SK-N-SH (cell line): ENCODE measurements at regions not wholly inside any gene's neighbourhood (a gene's known extent, or its start where the extent isn't known, plus 50 kb on each side); places are given as distances from the start of the nearest gene placed in this dataset.

Experiments
- CTCF ChIA-PET: fragments of 300-600, 350-600 bp; formaldehyde crosslinking; extraction: SDS; loops from one replicate; lab custom pipeline; 2021; lab: Yijun Ruan, JAX
- POLR2A ChIA-PET: fragments of 350-600 bp; sonication (Branson Sonifier 250); formaldehyde crosslinking; extraction: SDS; loops from one replicate; lab custom pipeline; 2020; ENCODE audit warnings: antibody characterized with exemption, inconsistent platforms; lab: Yijun Ruan, JAX
- DNase-seq: peaks from one replicate; pipeline ENCODE4 v3.0.0; 2012
- H2AFZ ChIP-seq: fragments of 200-600 bp; sonication (generic); 2 replicates; pipeline ENCODE4 v1.8.1; 2016; ENCODE audit warnings: antibody characterized with exemption, mild to moderate bottlenecking, low read depth
- H3F3A ChIP-seq: fragments of 200-600 bp; sonication (generic); replicated peaks from 2 replicates; pipeline ENCODE3; 2016; ENCODE audit warnings: antibody characterized with exemption, mild to moderate bottlenecking; ENCODE audit not compliant: insufficient read depth
- H3K27ac ChIP-seq, 2 experiments: fragments of 200-500 bp in 1 of 2; fragments of 200-600 bp in 1 of 2; sonication (Bioruptor generic) in 1 of 2; sonication (generic), shearing (Covaris generic) in 1 of 2; 2 replicates each; pipeline versions ENCODE4 v1.5.1 to v1.6.1; 2014 to 2016; ENCODE audit warnings: low read depth in 2 of 2, inconsistent platforms in 1 of 2, low read length in 1 of 2, mild to moderate bottlenecking in 1 of 2, mixed read lengths in 1 of 2
- H3K27me3 ChIP-seq: fragments of 200-600 bp; sonication (generic), shearing (Covaris generic); 2 replicates; pipeline ENCODE4 v1.6.1; 2016; ENCODE audit warnings: mixed run types; ENCODE audit not compliant: insufficient read depth
- H3K36me3 ChIP-seq, 2 experiments: fragments of 200-500 bp in 1 of 2; fragments of 200-600 bp in 1 of 2; sonication (Bioruptor generic) in 1 of 2; sonication (generic) in 1 of 2; replicated peaks in 1 of 2; 2 replicates each; pipeline versions ENCODE3 to v1.5.1; 2014 to 2016; ENCODE audit warnings: low read length in 1 of 2, mild to moderate bottlenecking in 1 of 2; ENCODE audit not compliant: insufficient read depth in 2 of 2, control insufficient read depth in 1 of 2
- H3K4me1 ChIP-seq, 2 experiments: fragments of 200-500 bp in 1 of 2; fragments of 200-600 bp in 1 of 2; sonication (Bioruptor generic) in 1 of 2; sonication (generic), shearing (Covaris generic) in 1 of 2; 2 replicates each; pipeline versions ENCODE4 v1.5.1 to v1.6.1; 2014 to 2016; ENCODE audit warnings: low read depth in 1 of 2, low read length in 1 of 2, mixed run types in 1 of 2; ENCODE audit not compliant: insufficient read depth in 2 of 2, control insufficient read depth in 1 of 2
- H3K4me2 ChIP-seq: fragments of 200-600 bp; sonication (generic), shearing (Covaris generic); 2 replicates; pipeline ENCODE4 v1.6.1; 2017; ENCODE audit warnings: mixed run types
- H3K4me3 ChIP-seq, 2 experiments: fragments of 200-500 bp in 1 of 2; fragments of 200-600 bp in 1 of 2; sonication (Bioruptor generic) in 1 of 2; sonication (generic), shearing (Covaris generic) in 1 of 2; 2 replicates each; pipeline versions ENCODE4 v1.5.1 to v1.8.1; 2014 to 2016; ENCODE audit warnings: low read depth in 2 of 2, inconsistent platforms in 1 of 2, low read length in 1 of 2, mild to moderate bottlenecking in 1 of 2, mixed read lengths in 1 of 2, moderate library complexity in 1 of 2
- H3K79me2 ChIP-seq: fragments of 200-600 bp; sonication (generic); 2 replicates; pipeline ENCODE4 v1.8.1; 2017; ENCODE audit warnings: mild to moderate bottlenecking; ENCODE audit not compliant: insufficient read depth
- H3K9ac ChIP-seq: fragments of 200-600 bp; sonication (generic); 2 replicates; pipeline ENCODE4 v1.6.1; 2017; ENCODE audit warnings: mixed run types
- H3K9me2 ChIP-seq: fragments of 200-600 bp; sonication (generic); 2 replicates; pipeline ENCODE4 v1.6.1; 2017; ENCODE audit warnings: mixed run types
- H3K9me3 ChIP-seq: fragments of 200-600 bp; sonication (generic); 2 replicates; pipeline ENCODE4 v1.6.1; 2017; ENCODE audit warnings: mixed run types, mild to moderate bottlenecking, moderate library complexity
- H4K20me1 ChIP-seq: fragments of 200-600 bp; sonication (generic); 2 replicates; pipeline ENCODE4 v1.6.1; 2017; ENCODE audit warnings: mild to moderate bottlenecking, mixed run types; ENCODE audit not compliant: insufficient read depth
- EP300 ChIP-seq, 2 experiments: IDR thresholded peaks; 2 replicates each; pipeline versions ENCODE4 v1.4.0 to v1.6.1; 2012; ENCODE audit warnings: borderline replicate concordance in 1 of 2, low read depth in 1 of 2, low read length in 1 of 2
- EZH2phosphoT487 ChIP-seq: fragments of 200-600 bp; sonication (generic); IDR thresholded peaks from 2 replicates; pipeline ENCODE4 v1.6.1; 2017; ENCODE audit warnings: low read depth, mixed run types, mild to moderate bottlenecking, antibody characterized with exemption, moderate library complexity, borderline replicate concordance
- FOXJ3 ChIP-seq: sonication (generic); formaldehyde crosslinking; IDR thresholded peaks from 2 replicates; pipeline ENCODE4 v1.5.1; 2020; ENCODE audit warnings: mild to moderate bottlenecking, missing genetic modification reagents
- FOXM1 ChIP-seq: IDR thresholded peaks from 2 replicates; pipeline ENCODE4 v1.4.0; 2012; ENCODE audit warnings: low read depth, mild to moderate bottlenecking
- JUND ChIP-seq: IDR thresholded peaks from 2 replicates; pipeline ENCODE4 v1.4.0; 2012
- POLR2AphosphoS5 ChIP-seq: IDR thresholded peaks from 2 replicates; pipeline ENCODE4 v1.6.1; 2012; ENCODE audit warnings: low read depth, low read length
- RAD21 ChIP-seq: IDR thresholded peaks from 2 replicates; pipeline ENCODE4 v1.6.1; 2012; ENCODE audit warnings: mild to moderate bottlenecking, low read length
- RCOR1 ChIP-seq: fragments of 150-350 bp; IDR thresholded peaks from 2 replicates; pipeline ENCODE4 v1.6.1; 2017; ENCODE audit warnings: antibody characterized with exemption, low read length
- RFX5 ChIP-seq: IDR thresholded peaks from 2 replicates; pipeline ENCODE4 v1.6.1; 2012; ENCODE audit warnings: mild to moderate bottlenecking, improper control_type of control experiment, low read length
- RXRA ChIP-seq: IDR thresholded peaks from 2 replicates; pipeline ENCODE4 v1.4.0; 2012; ENCODE audit warnings: low read depth, mild to moderate bottlenecking, borderline replicate concordance
- SIN3A ChIP-seq: IDR thresholded peaks from 2 replicates; pipeline ENCODE4 v1.6.1; 2012; ENCODE audit warnings: low read depth, mild to moderate bottlenecking, low read length, moderate library complexity, borderline replicate concordance
- SMC3 ChIP-seq: IDR thresholded peaks from 2 replicates; pipeline ENCODE4 v1.6.1; 2012; ENCODE audit warnings: low read depth, low read length, improper control_type of control experiment
- TCF12 ChIP-seq: IDR thresholded peaks from 2 replicates; pipeline ENCODE4 v1.4.0; 2012
- USF2 ChIP-seq: fragments of 150-350 bp; IDR thresholded peaks from 2 replicates; pipeline ENCODE4 v1.6.1; 2017; ENCODE audit warnings: antibody characterized with exemption, low read length, low read depth, borderline replicate concordance
- WGBS: methylation state at CpG from one replicate; pipeline ENCODE4 v1.1.6; 2017; ENCODE audit warnings: low lambda C conversion rate; 5-methylcytosine and 5-hydroxymethylcytosine counted together
- TF ChIP-seq, protein P1 (sequence below): fragments of 200-600 bp; sonication (generic); IDR thresholded peaks from 2 replicates; pipeline ENCODE4 v1.6.1; 2017; ENCODE audit warnings: antibody characterized with exemption, mild to moderate bottlenecking, moderate library complexity
- TF ChIP-seq, protein P2 (sequence below): IDR thresholded peaks from 2 replicates; pipeline ENCODE4 v1.4.0; 2012; ENCODE audit warnings: low read depth, borderline replicate concordance

DNA sequence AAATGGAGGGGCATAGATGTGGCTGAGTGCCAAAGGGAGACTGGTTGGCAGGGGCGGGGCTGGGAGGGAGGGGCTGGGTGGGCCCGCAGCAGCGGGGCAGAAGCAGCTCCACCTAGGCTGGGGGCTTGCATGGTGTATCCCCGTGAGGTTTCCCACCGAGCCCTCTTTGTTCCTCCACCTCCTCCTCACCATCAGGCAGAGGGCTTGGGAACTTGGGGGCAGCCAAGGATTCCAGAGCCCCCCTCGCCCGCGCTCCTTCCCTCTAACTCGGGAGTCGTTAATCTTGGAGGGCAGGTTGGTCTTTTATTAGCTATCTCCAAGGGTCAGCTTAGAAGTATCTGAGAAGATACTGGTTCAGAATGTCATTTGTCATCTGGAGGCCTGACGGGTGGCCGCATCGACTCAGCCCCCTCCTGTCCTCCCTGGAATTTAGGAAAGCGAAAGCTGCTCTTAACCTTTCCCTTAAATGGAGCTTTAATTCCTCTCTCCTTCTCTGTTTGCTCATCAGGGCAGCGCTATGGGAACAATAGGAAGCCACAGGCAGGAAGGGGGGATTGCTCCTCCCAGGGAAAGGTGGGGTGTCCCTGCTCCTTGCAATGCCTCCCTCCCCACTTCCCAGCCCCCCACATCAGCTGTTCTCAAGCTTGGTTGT lies 274.3 kb upstream of the XYLT1 start:
- Histone ChIP-seq H3F3A (no peaks in the 10 kb centered on the region), H3K27ac (peak overlapping the region in 1 of 2 experiments; percentile 75; a peak in 2 of 4 replicates), H4K20me1 (no peaks in the 10 kb centered on the region), H3K36me3 (no peaks in the 10 kb centered on the region)
- POLR2A ChIA-PET, result interaction anchor here (0.8 kb wide), 1 partner anchor 138 kb away, joined by 3 read pairs; no protein-coding TSS in a partner anchor
- no peak for TF ChIP-seq EP300 (IDR thresholded peaks at IDR 0.05; ENCODE audit: borderline replicate concordance in 1 of 2, low read depth in 1 of 2, low read length in 1 of 2)
- no peak for TF ChIP-seq EZH2phosphoT487
- TF ChIP-seq, all 33 proteins: peak for 0
- Histone ChIP-seq H3K9ac (no peak overlapping the region), H3K27me3 (no peaks in the 10 kb centered on the region), H3K79me2 (no peaks in the 10 kb centered on the region), H3K4me3 (no peak overlapping the region), H3K4me1 (peaks cover 0 to 51% of the 10 kb centered on the region in 2 experiments; a peak in 2 of 4 replicates), H3K9me2 (no peaks in the 10 kb centered on the region), H3K4me2 (no peak overlapping the region), H3K9me3 (no peaks in the 10 kb centered on the region), H2AFZ (no peak overlapping the region)
- no peak for DNase-seq
- CTCF ChIA-PET, result interaction anchor here (0.7 to 1.3 kb wide), 3 partner anchors 17 to 138 kb away, joined by 3 to 6 read pairs (median 4); no protein-coding TSS in a partner anchor
- 92% methylated on average over 15 of the region's 15 CpGs for WGBS

DNA sequence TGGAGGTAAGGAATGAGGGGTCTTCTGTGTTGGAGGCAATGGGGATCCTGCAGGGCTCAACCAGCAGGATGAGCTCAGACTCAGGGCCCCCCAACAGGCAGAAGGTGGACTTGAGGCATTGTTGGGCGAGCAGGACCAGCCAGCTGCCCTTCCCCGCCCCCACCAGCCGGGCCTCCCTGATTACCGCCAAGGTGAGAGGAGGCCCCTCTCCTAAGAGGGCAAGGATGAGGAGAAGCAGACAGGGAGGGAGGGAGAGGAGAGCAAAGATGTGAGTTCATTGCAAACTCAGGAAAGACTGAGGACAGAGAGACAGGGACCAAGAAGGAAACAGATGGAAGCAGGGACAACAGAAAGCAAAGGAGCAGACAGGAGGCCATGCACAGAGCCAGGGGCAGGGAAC lies 272.8 kb upstream of the XYLT1 start:
- no peak overlapping the region for H3K9ac ChIP-seq
- POLR2A ChIA-PET, result no interaction called here
- no peak overlapping the region for H2AFZ ChIP-seq
- H3K27ac ChIP-seq, result peak overlapping the region in 1 of 2 experiments; percentile 68; a peak in 1 of 4 replicates
- no peak overlapping the region for H3K4me2 ChIP-seq
- no peaks in the 10 kb centered on the region for H3K27me3 ChIP-seq
- H3K4me3 ChIP-seq, result no peak overlapping the region
- TF ChIP-seq, protein P1, sequence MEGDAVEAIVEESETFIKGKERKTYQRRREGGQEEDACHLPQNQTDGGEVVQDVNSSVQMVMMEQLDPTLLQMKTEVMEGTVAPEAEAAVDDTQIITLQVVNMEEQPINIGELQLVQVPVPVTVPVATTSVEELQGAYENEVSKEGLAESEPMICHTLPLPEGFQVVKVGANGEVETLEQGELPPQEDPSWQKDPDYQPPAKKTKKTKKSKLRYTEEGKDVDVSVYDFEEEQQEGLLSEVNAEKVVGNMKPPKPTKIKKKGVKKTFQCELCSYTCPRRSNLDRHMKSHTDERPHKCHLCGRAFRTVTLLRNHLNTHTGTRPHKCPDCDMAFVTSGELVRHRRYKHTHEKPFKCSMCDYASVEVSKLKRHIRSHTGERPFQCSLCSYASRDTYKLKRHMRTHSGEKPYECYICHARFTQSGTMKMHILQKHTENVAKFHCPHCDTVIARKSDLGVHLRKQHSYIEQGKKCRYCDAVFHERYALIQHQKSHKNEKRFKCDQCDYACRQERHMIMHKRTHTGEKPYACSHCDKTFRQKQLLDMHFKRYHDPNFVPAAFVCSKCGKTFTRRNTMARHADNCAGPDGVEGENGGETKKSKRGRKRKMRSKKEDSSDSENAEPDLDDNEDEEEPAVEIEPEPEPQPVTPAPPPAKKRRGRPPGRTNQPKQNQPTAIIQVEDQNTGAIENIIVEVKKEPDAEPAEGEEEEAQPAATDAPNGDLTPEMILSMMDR, result no peak
- TF ChIP-seq RAD21 (no peak), RXRA (no peak), EZH2phosphoT487 (no peak), TCF12 (no peak), SMC3 (no peak), RFX5 (no peak), RCOR1 (no peak), SIN3A (no peak), POLR2AphosphoS5 (no peak), JUND (no peak), USF2 (no peak), FOXM1 (no peak), FOXJ3 (CRISPR knock-in tag) (no peak)
- TF ChIP-seq, protein P2, sequence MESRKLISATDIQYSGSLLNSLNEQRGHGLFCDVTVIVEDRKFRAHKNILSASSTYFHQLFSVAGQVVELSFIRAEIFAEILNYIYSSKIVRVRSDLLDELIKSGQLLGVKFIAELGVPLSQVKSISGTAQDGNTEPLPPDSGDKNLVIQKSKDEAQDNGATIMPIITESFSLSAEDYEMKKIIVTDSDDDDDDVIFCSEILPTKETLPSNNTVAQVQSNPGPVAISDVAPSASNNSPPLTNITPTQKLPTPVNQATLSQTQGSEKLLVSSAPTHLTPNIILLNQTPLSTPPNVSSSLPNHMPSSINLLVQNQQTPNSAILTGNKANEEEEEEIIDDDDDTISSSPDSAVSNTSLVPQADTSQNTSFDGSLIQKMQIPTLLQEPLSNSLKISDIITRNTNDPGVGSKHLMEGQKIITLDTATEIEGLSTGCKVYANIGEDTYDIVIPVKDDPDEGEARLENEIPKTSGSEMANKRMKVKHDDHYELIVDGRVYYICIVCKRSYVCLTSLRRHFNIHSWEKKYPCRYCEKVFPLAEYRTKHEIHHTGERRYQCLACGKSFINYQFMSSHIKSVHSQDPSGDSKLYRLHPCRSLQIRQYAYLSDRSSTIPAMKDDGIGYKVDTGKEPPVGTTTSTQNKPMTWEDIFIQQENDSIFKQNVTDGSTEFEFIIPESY, result no peak
- 88% methylated on average over 4 of the region's 4 CpGs for WGBS
- peaks cover 0 to 47% of the 10 kb centered on the region in 2 experiments; a peak in 2 of 4 replicates for H3K4me1 ChIP-seq
- H4K20me1 ChIP-seq, result no peaks in the 10 kb centered on the region
- no peaks in the 10 kb centered on the region for H3K79me2 ChIP-seq
- no peaks in the 10 kb centered on the region for H3K9me2 ChIP-seq
- CTCF ChIA-PET, result no interaction called here
- H3F3A ChIP-seq, result no peaks in the 10 kb centered on the region
- no peak for DNase-seq
- no peaks in the 10 kb centered on the region for H3K36me3 ChIP-seq
- no peaks in the 10 kb centered on the region for H3K9me3 ChIP-seq
